HuH-7.5 (cell line): ENCODE measurements at regions not wholly inside any gene's neighbourhood (a gene's known extent, or its start where the extent isn't known, plus 50 kb on each side); places are given as distances from the start of the nearest gene placed in this dataset.

ENCODE experiments used
- DNase-seq: peaks from one replicate; pipeline ENCODE4 v3.0.0; 2011; ENCODE audit warnings: low spot score

GRCh38 chr6:14328163-14328562, 210.6 kb downstream of the CD83 start:
- DNase-seq, result no peak

GRCh38 chr6:14333556-14334305, 216.2 kb downstream of the CD83 start:
- no peak for DNase-seq

- DNase-seq, result no peak
Measured at GRCh38 chr6:14335071-14335470, 217.5 kb downstream of the CD83 start.

- DNase-seq, result no peak
Measured at GRCh38 chr6:14337152-14337551, 219.6 kb downstream of the CD83 start.

- no peak for DNase-seq
Measured at GRCh38 chr6:14339172-14339571, 221.6 kb downstream of the CD83 start.

GRCh38 chr6:14339711-14340584, 222.4 kb downstream of the CD83 start:
- DNase-seq, result no peak

GRCh38 chr6:14344486-14344885, 226.9 kb downstream of the CD83 start:
- DNase-seq, result no peak

- no peak for DNase-seq
Measured at GRCh38 chr6:14348389-14348788, 230.8 kb downstream of the CD83 start.

- DNase-seq, result no peak
Measured at GRCh38 chr6:14349507-14349906, 231.9 kb downstream of the CD83 start.

- DNase-seq, result no peak
Measured at GRCh38 chr6:14350210-14350609, 232.6 kb downstream of the CD83 start.

- no peak for DNase-seq
Measured at GRCh38 chr6:14353281-14353680, 235.7 kb downstream of the CD83 start.

- DNase-seq, result no peak
Measured at GRCh38 chr6:14353798-14354197, 236.2 kb downstream of the CD83 start.

- no peak for DNase-seq
Measured at GRCh38 chr6:14354919-14355572, 237.5 kb downstream of the CD83 start.

- no peak for DNase-seq
Measured at GRCh38 chr6:14359438-14359837, 241.9 kb downstream of the CD83 start.

GRCh38 chr6:14360565-14360964, 243.0 kb downstream of the CD83 start:
- DNase-seq, result no peak

GRCh38 chr6:14361297-14361696, 243.7 kb downstream of the CD83 start:
- no peak for DNase-seq

GRCh38 chr6:14361956-14362587, 244.5 kb downstream of the CD83 start:
- no peak for DNase-seq

- DNase-seq, result no peak
Measured at GRCh38 chr6:14364370-14364769, 246.8 kb downstream of the CD83 start.

GRCh38 chr6:14365393-14365792, 247.8 kb downstream of the CD83 start:
- no peak for DNase-seq

- no peak for DNase-seq
Measured at GRCh38 chr6:14366315-14366714, 248.7 kb downstream of the CD83 start.

- no peak for DNase-seq
Measured at GRCh38 chr6:14366872-14367271, 249.3 kb downstream of the CD83 start.

- DNase-seq, result no peak
Measured at GRCh38 chr6:14367296-14367695, 249.7 kb downstream of the CD83 start.
